Fibroblast of the conjunctiva (primary cell): ENCODE measurements at regions not wholly inside any gene's neighbourhood (a gene's known extent, or its start where the extent isn't known, plus 50 kb on each side); places are given as distances from the start of the nearest gene placed in this dataset.

Source experiments
- DNase-seq: peaks from one replicate; pipeline ENCODE4 v3.0.0-alpha.2; 2010; ENCODE audit warnings: low read depth

GRCh38 chr5:65068410-65068809, 299.7 kb downstream of the CWC27 start:
- no peak for DNase-seq

DNA sequence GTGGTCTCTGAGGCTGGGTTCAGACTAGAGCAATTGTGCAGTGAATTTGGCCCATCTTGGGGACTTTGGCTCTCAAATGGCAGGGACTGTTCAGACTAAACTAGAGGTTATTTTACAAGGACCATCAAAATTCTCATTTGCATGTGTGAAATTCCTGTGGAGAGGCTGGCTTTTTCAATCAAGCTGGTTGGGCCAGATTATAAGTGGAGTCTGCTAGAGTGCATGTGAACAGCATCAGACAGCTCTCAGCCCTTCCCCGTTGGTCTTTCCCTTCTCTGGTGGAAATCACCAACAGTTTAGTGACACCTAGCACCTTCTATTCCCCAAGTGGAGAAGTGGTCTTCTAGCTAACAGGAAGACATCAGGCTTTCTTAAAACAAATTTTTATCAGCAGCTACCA, 301.3 kb downstream of the CWC27 start:
- DNase-seq: no peak

DNA sequence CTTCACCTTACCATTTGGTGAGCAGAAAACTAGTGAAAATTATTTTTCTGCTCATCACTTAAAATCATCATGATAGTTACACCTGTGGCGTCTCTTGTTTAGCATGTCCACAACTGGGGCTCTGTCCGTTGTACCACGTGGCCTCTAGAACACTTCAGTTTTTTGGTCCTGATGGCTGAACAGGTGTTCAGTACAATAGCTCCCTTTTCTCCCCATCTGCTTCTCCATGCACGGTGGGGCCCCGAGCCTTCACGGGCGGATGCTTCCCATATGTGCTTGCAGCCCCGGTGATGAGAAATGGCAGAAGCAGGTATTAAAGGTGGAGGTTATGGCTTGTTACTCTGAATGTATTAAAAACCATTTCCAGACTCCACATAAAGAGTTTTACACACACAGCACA, 304.1 kb downstream of the CWC27 start:
- DNase-seq: no peak

- DNase-seq: no peak
Observed at GRCh38 chr5:65073250-65073661, 304.5 kb downstream of the CWC27 start.

GRCh38 chr5:65075623-65076250, 307.0 kb downstream of the CWC27 start:
- no peak for DNase-seq

- peak; percentile 77 for DNase-seq
Observed at GRCh38 chr5:65076251-65076869, 307.6 kb downstream of the CWC27 start.

DNA sequence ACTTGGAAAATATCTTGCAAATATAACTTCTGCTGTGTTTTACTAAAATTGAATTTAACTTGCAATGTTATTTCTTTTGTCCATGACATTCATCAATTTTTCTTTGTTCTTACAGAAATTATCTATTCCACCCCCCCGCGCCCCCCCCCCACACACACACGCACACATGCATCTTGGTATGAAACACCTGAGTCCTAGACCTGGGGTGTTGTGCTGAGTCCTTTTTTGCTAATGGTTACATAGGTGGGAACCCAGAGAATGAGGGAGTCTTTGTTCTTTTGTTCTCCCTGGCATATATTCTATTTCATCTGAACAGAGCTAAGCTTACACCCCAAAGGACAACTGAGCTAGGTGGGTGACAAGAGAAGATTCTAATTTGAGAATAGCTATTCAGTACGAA, 308.9 kb downstream of the CWC27 start:
- DNase-seq: no peak

DNA sequence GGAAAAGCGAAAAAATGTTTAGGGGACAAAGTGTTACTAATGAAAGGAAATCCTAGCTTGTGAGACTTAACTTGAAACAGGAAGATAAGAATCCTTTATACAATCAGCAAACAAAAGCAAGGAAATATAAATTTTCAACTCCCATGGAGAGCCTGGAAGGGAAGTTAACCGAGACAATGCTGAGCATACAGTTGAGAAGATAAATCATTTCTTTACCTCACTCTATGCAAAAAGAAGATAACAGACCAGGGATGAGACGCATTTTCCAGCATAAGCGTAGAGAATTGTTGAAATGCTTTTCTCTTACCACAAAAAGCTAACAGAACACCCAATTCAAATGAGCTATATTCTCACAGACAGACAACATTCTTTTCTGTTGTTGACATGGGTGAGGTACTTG, 309.6 kb downstream of the CWC27 start:
- no peak for DNase-seq

DNA sequence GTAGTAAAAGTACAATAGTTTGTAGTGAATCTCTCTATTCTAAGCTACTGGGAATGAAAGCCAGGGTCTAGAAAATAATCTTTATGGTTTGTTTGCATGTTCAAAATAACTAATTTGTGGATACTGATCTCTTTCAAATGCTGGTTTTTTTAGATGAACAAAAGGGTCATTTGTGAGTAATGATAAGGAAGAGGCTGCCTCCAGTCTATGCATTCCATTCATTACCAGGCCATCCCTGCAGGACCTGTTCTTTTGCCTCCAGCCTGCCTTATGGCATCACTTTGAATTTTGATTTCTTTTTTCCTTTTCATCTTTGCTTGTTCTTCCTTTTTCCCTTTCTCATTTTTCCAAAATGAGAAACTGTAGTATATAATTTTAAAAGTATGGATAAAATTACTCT, 312.3 kb downstream of the CWC27 start:
- DNase-seq: no peak

DNA sequence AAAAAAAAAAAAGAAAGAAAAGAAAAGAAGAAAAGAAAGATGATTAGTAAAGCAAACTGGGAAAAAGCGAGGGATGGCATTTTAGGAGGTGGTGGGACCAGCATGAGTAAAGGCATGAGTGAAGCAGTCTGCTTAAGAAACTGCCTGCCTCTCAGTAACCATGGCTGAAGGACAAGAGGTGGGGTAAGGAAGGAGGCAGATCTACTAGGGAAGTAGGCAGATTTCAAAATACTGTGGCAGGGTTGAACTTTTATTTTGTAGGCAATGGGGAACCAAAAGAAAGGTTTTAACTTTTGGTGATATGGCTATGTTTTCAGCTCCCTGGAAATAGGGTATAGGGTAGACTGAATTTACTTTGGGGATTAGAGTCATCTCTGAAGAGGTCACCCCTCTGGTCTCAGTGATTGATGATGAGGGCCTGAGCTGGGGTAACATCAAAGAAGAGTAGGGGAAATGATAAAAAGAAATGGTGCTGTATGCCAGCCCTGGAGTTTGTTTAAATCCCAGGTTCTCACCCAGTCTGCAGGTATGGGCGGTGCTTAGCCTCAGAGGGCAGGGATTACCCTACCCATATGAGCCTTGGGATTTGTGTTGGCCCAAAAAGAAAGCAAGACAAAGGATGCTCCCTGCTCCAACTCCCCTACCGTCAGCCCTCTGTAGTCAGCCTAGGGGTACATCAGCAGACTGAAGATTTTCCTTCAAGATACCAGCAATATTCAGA, 316.2 kb downstream of the CWC27 start:
- no peak for DNase-seq

DNA sequence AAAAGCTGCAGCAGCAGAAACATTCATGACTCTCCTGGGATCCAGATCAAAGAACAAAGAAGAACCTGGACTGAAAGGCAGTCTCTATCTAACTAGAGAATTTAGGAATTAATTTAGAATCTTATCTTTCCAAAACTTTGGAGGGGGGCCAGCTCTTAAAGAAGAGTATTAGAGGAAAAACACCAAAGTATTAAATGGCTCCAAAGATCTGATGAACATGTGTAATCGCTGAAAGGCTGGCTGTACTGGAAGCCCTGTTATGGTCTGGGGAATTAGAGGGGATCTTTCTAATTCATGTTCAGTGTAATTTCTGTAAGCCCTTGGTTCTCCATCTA, 316.8 kb downstream of the CWC27 start:
- no peak for DNase-seq

GRCh38 chr5:65086234-65086890, 317.6 kb downstream of the CWC27 start:
- no peak for DNase-seq

GRCh38 chr5:65087154-65087553, 318.4 kb downstream of the CWC27 start:
- DNase-seq: no peak

DNA sequence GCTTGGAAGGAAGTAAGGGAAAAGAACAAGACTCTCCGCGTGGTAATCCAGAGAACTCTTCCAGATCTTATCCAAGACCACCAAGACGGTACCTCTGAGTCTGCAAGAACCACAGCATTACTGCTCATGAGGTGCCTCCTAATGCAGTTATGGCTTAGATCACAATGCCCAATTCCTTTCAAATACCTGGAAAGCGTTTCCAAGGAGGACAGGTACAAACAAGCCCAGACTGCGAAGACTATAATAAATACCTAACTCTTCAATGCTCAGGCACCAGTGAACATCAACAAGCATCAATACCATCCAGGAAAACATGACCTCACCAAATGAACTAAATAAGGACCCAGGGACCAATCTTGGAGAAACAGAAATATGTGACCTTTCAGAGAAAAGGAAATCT, 325.5 kb downstream of the CWC27 start:
- DNase-seq: no peak

- no peak for DNase-seq
Observed at GRCh38 chr5:65098393-65098792, 329.7 kb downstream of the CWC27 start.
